CD4-positive, CD25-positive, alpha-beta regulatory T cell (primary cell): ENCODE measurements at regions not wholly inside any gene's neighbourhood (a gene's known extent, or its start where the extent isn't known, plus 50 kb on each side); places are given as distances from the start of the nearest gene placed in this dataset.
"Not testable (repeated sequence)": the region's sequence is repeated elsewhere in the genome, so short reads cannot be mapped to it uniquely, and the experiment has no call there.

Experiments
- ATAC-seq, 2 donors: fragments of 150-1000 bp; cut with Tn5 transposase; one replicate each; pipeline ENCODE4 v1.10.0; 2021; ENCODE audit warnings: low read depth in 2 of 2, moderate number of reproducible peaks in 2 of 2, moderate library complexity in 1 of 2
- DNase-seq, 3 donors: peaks; one replicate each; pipeline versions ENCODE4 v3.0.0 to v3.0.0-alpha.2; 2012 to 2022; ENCODE audit warnings: mixed read lengths in 1 of 3
- H3K27ac ChIP-seq: one replicate; pipeline ENCODE4 v1.7.0; 2013; ENCODE audit warnings: mild to moderate bottlenecking, low read length; ENCODE audit not compliant: insufficient read depth, poor library complexity, severe bottlenecking
- H3K27me3 ChIP-seq: one replicate; pipeline ENCODE4 v1.7.0; 2013; ENCODE audit warnings: low read length; ENCODE audit not compliant: control insufficient read depth, insufficient read depth
- H3K36me3 ChIP-seq: one replicate; pipeline ENCODE4 v1.7.0; 2013; ENCODE audit warnings: mild to moderate bottlenecking, low read length, moderate library complexity; ENCODE audit not compliant: control insufficient read depth, insufficient read depth
- H3K4me1 ChIP-seq: 2 replicates; pipeline ENCODE4 v1.7.0; 2013; ENCODE audit warnings: mild to moderate bottlenecking, low read length; ENCODE audit not compliant: insufficient read depth, control insufficient read depth, poor library complexity, severe bottlenecking
- H3K4me3 ChIP-seq: one replicate; pipeline ENCODE4 v1.7.0; 2013; ENCODE audit warnings: low read depth, mild to moderate bottlenecking, low read length, moderate library complexity
- H3K9me3 ChIP-seq, 2 experiments: 1 replicate in 1 of 2; 2 replicates in 1 of 2; pipeline ENCODE4 v1.7.0; 2013; ENCODE audit warnings: low read length in 2 of 2, mild to moderate bottlenecking in 1 of 2, moderate library complexity in 1 of 2; ENCODE audit not compliant: control insufficient read depth in 2 of 2
- H3K27ac Mint-ChIP-seq, 3 donors: one replicate each; pipeline ENCODE4 v1.8.0; 2020 to 2022; ENCODE audit warnings: mild to moderate bottlenecking in 3 of 3, mixed read lengths in 3 of 3, moderate library complexity in 2 of 3
- H3K27me3 Mint-ChIP-seq: one replicate; pipeline ENCODE4 v1.8.0; 2022; ENCODE audit warnings: mild to moderate bottlenecking, mixed read lengths
- H3K36me3 Mint-ChIP-seq: one replicate; pipeline ENCODE4 v1.8.0; 2020; ENCODE audit warnings: mixed read lengths
- H3K4me1 Mint-ChIP-seq, 4 donors: one replicate each; pipeline ENCODE4 v1.8.0; 2020 to 2022; ENCODE audit warnings: mixed read lengths in 4 of 4, mild to moderate bottlenecking in 1 of 4
- H3K4me3 Mint-ChIP-seq, 4 donors: one replicate each; pipeline ENCODE4 v1.8.0; 2020 to 2022; ENCODE audit warnings: mild to moderate bottlenecking in 4 of 4, mixed read lengths in 4 of 4, moderate library complexity in 3 of 4
- H3K9me3 Mint-ChIP-seq, 7 donors: one replicate each; pipeline ENCODE4 v1.8.0; 2020 to 2022; ENCODE audit warnings: mixed read lengths in 7 of 7, mild to moderate bottlenecking in 3 of 7, moderate library complexity in 2 of 7

GRCh38 chr1:206335162-206335561 lies 131.8 kb downstream of the SRGAP2 start:
- not testable (repeated sequence) for H3K36me3 ChIP-seq, H3K4me1 ChIP-seq, H3K27ac ChIP-seq, DNase-seq, H3K27ac Mint-ChIP-seq, H3K27me3 ChIP-seq, H3K9me3 ChIP-seq, H3K4me1 Mint-ChIP-seq, ATAC-seq, H3K4me3 ChIP-seq, H3K27me3 Mint-ChIP-seq, H3K4me3 Mint-ChIP-seq, H3K9me3 Mint-ChIP-seq, H3K36me3 Mint-ChIP-seq

GRCh38 chr1:206335875-206336846 lies 132.8 kb downstream of the SRGAP2 start:
- not testable (repeated sequence) for ATAC-seq, H3K4me1 Mint-ChIP-seq

GRCh38 chr1:206337024-206337423 lies 133.3 kb upstream of the IKBKE start:
- not testable (repeated sequence) for H3K27me3 Mint-ChIP-seq, H3K27me3 ChIP-seq, H3K4me1 Mint-ChIP-seq, H3K4me3 ChIP-seq, H3K27ac Mint-ChIP-seq, DNase-seq, H3K36me3 ChIP-seq, H3K4me3 Mint-ChIP-seq, ATAC-seq, H3K4me1 ChIP-seq, H3K9me3 ChIP-seq, H3K27ac ChIP-seq, H3K36me3 Mint-ChIP-seq, H3K9me3 Mint-ChIP-seq

More at GRCh38 chr1:206335875-206336846, 132.8 kb downstream of the SRGAP2 start:
- H3K27ac ChIP-seq, H3K36me3 ChIP-seq, H3K4me3 ChIP-seq, H3K9me3 Mint-ChIP-seq, H3K27ac Mint-ChIP-seq, H3K27me3 Mint-ChIP-seq, H3K9me3 ChIP-seq, H3K4me3 Mint-ChIP-seq, H3K27me3 ChIP-seq, DNase-seq, H3K36me3 Mint-ChIP-seq, H3K4me1 ChIP-seq: not testable (repeated sequence)

GRCh38 chr1:206350493-206351275 lies 119.6 kb upstream of the IKBKE start:
- not testable (repeated sequence) for DNase-seq, H3K27me3 ChIP-seq, H3K9me3 Mint-ChIP-seq, H3K4me1 Mint-ChIP-seq, ATAC-seq, H3K27ac ChIP-seq, H3K36me3 Mint-ChIP-seq, H3K36me3 ChIP-seq, H3K4me3 Mint-ChIP-seq, H3K9me3 ChIP-seq, H3K4me1 ChIP-seq, H3K4me3 ChIP-seq, H3K27me3 Mint-ChIP-seq, H3K27ac Mint-ChIP-seq

- not testable (repeated sequence) for H3K9me3 ChIP-seq, H3K36me3 ChIP-seq, H3K27ac Mint-ChIP-seq, H3K27ac ChIP-seq, H3K4me1 ChIP-seq, ATAC-seq, H3K4me3 Mint-ChIP-seq, DNase-seq, H3K27me3 ChIP-seq, H3K27me3 Mint-ChIP-seq, H3K4me1 Mint-ChIP-seq, H3K9me3 Mint-ChIP-seq, H3K4me3 ChIP-seq, H3K36me3 Mint-ChIP-seq
Measured at GRCh38 chr1:206351276-206352052, 118.8 kb upstream of the IKBKE start.

- ATAC-seq, H3K9me3 ChIP-seq, H3K4me3 ChIP-seq, H3K36me3 ChIP-seq, H3K27ac ChIP-seq, H3K4me3 Mint-ChIP-seq, H3K27me3 ChIP-seq, H3K36me3 Mint-ChIP-seq, H3K9me3 Mint-ChIP-seq, H3K27ac Mint-ChIP-seq, H3K4me1 Mint-ChIP-seq, H3K27me3 Mint-ChIP-seq, H3K4me1 ChIP-seq: not testable (repeated sequence)
- DNase-seq: peak in 1 of 3 donors; percentile 0
Measured at GRCh38 chr1:206356310-206356709, 114.0 kb upstream of the IKBKE start.

GRCh38 chr1:206357962-206358361 lies 112.3 kb upstream of the IKBKE start:
- H3K4me1 Mint-ChIP-seq, DNase-seq, H3K4me3 ChIP-seq, H3K27me3 ChIP-seq, H3K27me3 Mint-ChIP-seq, H3K4me1 ChIP-seq, H3K9me3 ChIP-seq, H3K36me3 Mint-ChIP-seq, H3K9me3 Mint-ChIP-seq, H3K4me3 Mint-ChIP-seq, H3K27ac ChIP-seq, H3K27ac Mint-ChIP-seq, H3K36me3 ChIP-seq: not testable (repeated sequence)
- ATAC-seq: peak in 1 of 2 donors; percentile 47
